A549 (cell line): ENCODE measurements at regions not wholly inside any gene's neighbourhood (a gene's known extent, or its start where the extent isn't known, plus 50 kb on each side); places are given as distances from the start of the nearest gene placed in this dataset.

Source experiments
- CEBPB ChIP-seq, 2 experiments: fragments of >200 bp in 1 of 2; sonication (Bioruptor Twin) in 1 of 2; formaldehyde crosslinking in 1 of 2; IDR thresholded peaks; 2 replicates each; pipeline ENCODE4 v1.6.1; 2012 to 2016
- CHD2 ChIP-seq: fragments of 150-350 bp; IDR thresholded peaks from 2 replicates; pipeline ENCODE4 v1.6.1; 2014; ENCODE audit warnings: low read length; ENCODE audit not compliant: partially characterized antibody
- CTCF ChIP-seq: fragments of >200 bp; sonication (Bioruptor Twin); formaldehyde crosslinking; IDR thresholded peaks from 3 replicates; pipeline ENCODE4 v1.5.1; 2016
- EP300 ChIP-seq, 2 experiments: fragments of >200 bp; sonication (Bioruptor Twin); formaldehyde crosslinking; IDR thresholded peaks; 2 replicates in 1 of 2; 3 replicates in 1 of 2; pipeline ENCODE4 v1.6.1; 2016 to 2017
- JUN ChIP-seq, 2 experiments: fragments of >200 bp; sonication (Bioruptor Twin); formaldehyde crosslinking; IDR thresholded peaks; 2 replicates in 1 of 2; 3 replicates in 1 of 2; pipeline ENCODE4 v1.6.1; 2016 to 2017
- MYC ChIP-seq: IDR thresholded peaks from 2 replicates; pipeline ENCODE4 v1.6.1; 2012; ENCODE audit warnings: mild to moderate bottlenecking, inconsistent platforms, low read length, improper control_type of control experiment, borderline replicate concordance
- POLR2AphosphoS2 ChIP-seq: conservative IDR thresholded peaks from 2 replicates; pipeline ENCODE4 v1.6.1; 2012; ENCODE audit warnings: low read length, improper control_type of control experiment, inconsistent platforms
- RAD21 ChIP-seq, 2 experiments: fragments of >200 bp in 1 of 2; sonication (Bioruptor Twin) in 1 of 2; formaldehyde crosslinking in 1 of 2; IDR thresholded peaks in 1 of 2; conservative IDR thresholded peaks in 1 of 2; 2 replicates in 1 of 2; 3 replicates in 1 of 2; pipeline ENCODE4 v1.6.1; 2012 to 2018; ENCODE audit warnings: inconsistent platforms in 1 of 2
- REST ChIP-seq: fragments of 200-600 bp; sonication (generic); IDR thresholded peaks from 2 replicates; pipeline ENCODE4 v1.6.1; 2016; ENCODE audit warnings: antibody characterized with exemption, mild to moderate bottlenecking, moderate library complexity
- USF2 ChIP-seq: fragments of 450-650 bp; IDR thresholded peaks from 2 replicates; pipeline ENCODE4 v1.6.1; 2014; ENCODE audit warnings: antibody characterized with exemption

- no peak for TF ChIP-seq USF2
- TF ChIP-seq REST, result no peak
- no peak for TF ChIP-seq CEBPB (IDR thresholded peaks at IDR 0.05)
- TF ChIP-seq CTCF, result no peak
- no peak for TF ChIP-seq CHD2
- no peak for TF ChIP-seq EP300 (IDR thresholded peaks at IDR 0.05)
- no peak for TF ChIP-seq RAD21 (conservative IDR thresholded peaks at IDR 0.05 in 1 of 2, IDR thresholded peaks at IDR 0.05 in 1 of 2)
- TF ChIP-seq POLR2AphosphoS2, result no peak
- TF ChIP-seq JUN (IDR thresholded peaks at IDR 0.05), result no peak
- no peak for TF ChIP-seq MYC
These were observed 186.4 kb downstream of the RNF152 start for GRCh38 chr18:61706276-61706915.
